DND-41 (cell line): ENCODE measurements at regions not wholly inside any gene's neighbourhood (a gene's known extent, or its start where the extent isn't known, plus 50 kb on each side); places are given as distances from the start of the nearest gene placed in this dataset.

ENCODE experiments used
- ATAC-seq: fragments of 200-7000 bp; cut with Tn5 transposase; 3 replicates; pipeline ENCODE4 v1.9.1; 2021; ENCODE audit warnings: low read depth; ENCODE audit not compliant: insufficient read depth
- DNase-seq: peaks from one replicate; pipeline ENCODE4 v3.0.0-alpha.2; 2020
- H2AFZ ChIP-seq: 2 replicates; pipeline ENCODE4 v1.6.0; 2012; ENCODE audit warnings: low read depth, low read length
- H3K27ac ChIP-seq: 2 replicates; pipeline ENCODE4 v1.5.1; 2012; ENCODE audit warnings: low read length, inconsistent platforms
- H3K27me3 ChIP-seq: fragments of 200-600 bp; sonication (generic); 2 replicates; pipeline ENCODE4 v1.6.0; 2012; ENCODE audit warnings: low read length, mild to moderate bottlenecking, inconsistent platforms; ENCODE audit not compliant: insufficient read depth, poor library complexity
- H3K36me3 ChIP-seq: 2 replicates; pipeline ENCODE4 v1.5.1; 2012; ENCODE audit warnings: low read length, inconsistent platforms; ENCODE audit not compliant: insufficient read depth
- H3K4me1 ChIP-seq: 2 replicates; pipeline ENCODE4 v1.5.1; 2012; ENCODE audit warnings: mild to moderate bottlenecking, low read length; ENCODE audit not compliant: insufficient read depth
- H3K4me2 ChIP-seq: 2 replicates; pipeline ENCODE4 v1.6.0; 2012; ENCODE audit warnings: mild to moderate bottlenecking, moderate library complexity, low read length, inconsistent platforms; ENCODE audit not compliant: insufficient read depth
- H3K4me3 ChIP-seq, 2 experiments: fragments of 200-600 bp in 1 of 2; shearing (Covaris generic) in 1 of 2; 2 replicates each; pipeline ENCODE4 v1.5.1; 2012 to 2016; ENCODE audit warnings: inconsistent platforms in 2 of 2, low read length in 2 of 2, mild to moderate bottlenecking in 2 of 2, low read depth in 1 of 2, moderate library complexity in 1 of 2
- H3K79me2 ChIP-seq: 2 replicates; pipeline ENCODE4 v1.6.0; 2012; ENCODE audit warnings: low read length, inconsistent platforms; ENCODE audit not compliant: insufficient read depth
- H3K9ac ChIP-seq: 2 replicates; pipeline ENCODE4 v1.6.0; 2012; ENCODE audit warnings: low read depth, mild to moderate bottlenecking, inconsistent platforms, low read length, moderate library complexity
- H3K9me3 ChIP-seq: 2 replicates; pipeline ENCODE4 v1.5.1; 2012; ENCODE audit warnings: low read length, moderate library complexity, mild to moderate bottlenecking, inconsistent platforms; ENCODE audit not compliant: insufficient read depth, severe bottlenecking
- H4K20me1 ChIP-seq: 2 replicates; pipeline ENCODE4 v1.6.0; 2012; ENCODE audit warnings: low read length; ENCODE audit not compliant: insufficient read depth
- EZH2 ChIP-seq: IDR thresholded peaks from 3 replicates; pipeline ENCODE4 v1.6.1; 2012; ENCODE audit warnings: borderline replicate concordance, low read depth, mild to moderate bottlenecking, moderate library complexity, low read length, inconsistent platforms; ENCODE audit not compliant: severe bottlenecking
- TF ChIP-seq, protein P1 (sequence below): IDR thresholded peaks from 2 replicates; pipeline ENCODE4 v1.5.1; 2012; ENCODE audit warnings: borderline replicate concordance, low read length, moderate library complexity, mild to moderate bottlenecking; ENCODE audit not compliant: poor library complexity, severe bottlenecking; ENCODE audit errors: extremely low read depth

DNA sequence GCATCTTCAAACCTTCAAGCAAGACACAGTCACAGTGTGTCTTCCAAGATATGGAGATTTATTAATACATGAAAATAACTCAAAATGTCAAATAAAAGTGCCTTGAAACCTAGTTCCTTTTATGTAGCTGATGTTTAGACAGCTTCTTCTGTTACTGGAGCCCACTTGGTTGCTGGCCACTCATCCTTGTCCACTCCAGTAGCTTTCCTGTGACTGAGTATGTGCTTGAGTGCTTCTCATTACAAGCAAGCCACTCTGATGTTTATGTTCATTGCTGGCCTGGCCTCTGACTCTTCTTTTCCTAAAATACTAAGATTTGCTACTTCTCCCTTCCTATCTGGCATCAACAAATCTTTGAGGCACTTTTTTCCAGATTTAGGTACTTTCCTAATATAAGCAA, 545.2 kb upstream of the MAN1A1 start:
- H4K20me1 ChIP-seq, result no peaks in the 10 kb centered on the region
- H2AFZ ChIP-seq, result no peak overlapping the region
- no peak overlapping the region for H3K4me2 ChIP-seq
- TF ChIP-seq, protein P1, sequence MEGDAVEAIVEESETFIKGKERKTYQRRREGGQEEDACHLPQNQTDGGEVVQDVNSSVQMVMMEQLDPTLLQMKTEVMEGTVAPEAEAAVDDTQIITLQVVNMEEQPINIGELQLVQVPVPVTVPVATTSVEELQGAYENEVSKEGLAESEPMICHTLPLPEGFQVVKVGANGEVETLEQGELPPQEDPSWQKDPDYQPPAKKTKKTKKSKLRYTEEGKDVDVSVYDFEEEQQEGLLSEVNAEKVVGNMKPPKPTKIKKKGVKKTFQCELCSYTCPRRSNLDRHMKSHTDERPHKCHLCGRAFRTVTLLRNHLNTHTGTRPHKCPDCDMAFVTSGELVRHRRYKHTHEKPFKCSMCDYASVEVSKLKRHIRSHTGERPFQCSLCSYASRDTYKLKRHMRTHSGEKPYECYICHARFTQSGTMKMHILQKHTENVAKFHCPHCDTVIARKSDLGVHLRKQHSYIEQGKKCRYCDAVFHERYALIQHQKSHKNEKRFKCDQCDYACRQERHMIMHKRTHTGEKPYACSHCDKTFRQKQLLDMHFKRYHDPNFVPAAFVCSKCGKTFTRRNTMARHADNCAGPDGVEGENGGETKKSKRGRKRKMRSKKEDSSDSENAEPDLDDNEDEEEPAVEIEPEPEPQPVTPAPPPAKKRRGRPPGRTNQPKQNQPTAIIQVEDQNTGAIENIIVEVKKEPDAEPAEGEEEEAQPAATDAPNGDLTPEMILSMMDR, result no peak
- TF ChIP-seq EZH2, result no peak
- no peak overlapping the region for H3K9ac ChIP-seq
- DNase-seq, result no peak
- H3K79me2 ChIP-seq, result no peaks in the 10 kb centered on the region
- H3K4me1 ChIP-seq, result no peaks in the 10 kb centered on the region
- no peaks in the 10 kb centered on the region for H3K27me3 ChIP-seq
- H3K9me3 ChIP-seq, result no peaks in the 10 kb centered on the region
- no peak overlapping the region for H3K27ac ChIP-seq
- no peak for ATAC-seq
- H3K36me3 ChIP-seq, result no peaks in the 10 kb centered on the region
- no peak overlapping the region for H3K4me3 ChIP-seq

DNA sequence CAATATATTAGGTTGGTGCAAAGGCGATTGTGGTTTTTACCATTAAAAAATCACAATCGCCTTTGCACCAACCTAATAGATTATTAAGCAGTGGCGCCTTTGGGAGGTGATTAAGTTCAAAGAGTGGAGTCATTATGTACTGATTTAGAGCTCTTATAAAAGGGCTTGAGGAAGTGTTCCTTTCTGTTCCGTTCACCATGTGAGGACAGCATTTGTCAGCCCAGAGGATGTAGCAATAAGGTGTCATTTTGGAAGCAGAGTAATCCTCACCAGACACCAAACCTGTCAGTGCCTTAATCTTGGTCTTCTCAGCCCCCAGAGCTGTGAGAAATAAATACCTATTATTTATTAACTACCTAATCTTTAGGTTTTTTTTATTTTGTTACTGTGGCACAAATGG, 542.1 kb upstream of the MAN1A1 start:
- Histone ChIP-seq H3K9ac (no peak overlapping the region), H3K36me3 (no peaks in the 10 kb centered on the region), H2AFZ (no peak overlapping the region), H3K4me1 (no peaks in the 10 kb centered on the region), H3K27ac (no peak overlapping the region), H4K20me1 (no peaks in the 10 kb centered on the region), H3K4me3 (no peak overlapping the region), H3K9me3 (no peaks in the 10 kb centered on the region), H3K79me2 (no peaks in the 10 kb centered on the region), H3K27me3 (no peaks in the 10 kb centered on the region), H3K4me2 (no peak overlapping the region)
- DNase-seq, result no peak
- TF ChIP-seq, protein P1, result no peak
- TF ChIP-seq EZH2, result no peak
- ATAC-seq, result no peak

DNA sequence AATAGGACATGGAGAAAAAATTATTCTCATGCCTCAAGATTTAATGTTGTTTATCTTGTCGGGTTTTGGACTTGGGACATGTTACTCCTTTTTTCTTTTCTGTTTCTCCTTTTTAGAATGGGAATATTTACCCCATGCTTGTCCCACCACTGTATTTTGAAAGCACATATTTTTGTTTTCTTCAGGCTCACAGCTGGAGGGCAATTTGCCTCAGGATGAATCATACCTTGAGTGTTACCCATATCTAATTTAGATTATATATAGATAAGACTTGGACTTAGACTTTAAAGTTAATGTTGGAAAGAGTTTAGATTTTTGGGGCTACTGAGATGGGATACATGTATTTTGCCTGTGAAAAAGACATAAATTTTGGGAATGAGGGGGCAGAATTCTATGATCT, 541.6 kb upstream of the MAN1A1 start:
- ATAC-seq, result no peak
- Histone ChIP-seq H4K20me1 (no peaks in the 10 kb centered on the region), H2AFZ (no peak overlapping the region), H3K4me2 (no peak overlapping the region), H3K27me3 (no peaks in the 10 kb centered on the region), H3K27ac (no peak overlapping the region), H3K79me2 (no peaks in the 10 kb centered on the region), H3K4me3 (no peak overlapping the region), H3K9ac (no peak overlapping the region), H3K4me1 (no peaks in the 10 kb centered on the region), H3K36me3 (no peaks in the 10 kb centered on the region), H3K9me3 (no peaks in the 10 kb centered on the region)
- no peak for DNase-seq
- TF ChIP-seq, protein P1, result no peak
- TF ChIP-seq EZH2, result no peak

DNA sequence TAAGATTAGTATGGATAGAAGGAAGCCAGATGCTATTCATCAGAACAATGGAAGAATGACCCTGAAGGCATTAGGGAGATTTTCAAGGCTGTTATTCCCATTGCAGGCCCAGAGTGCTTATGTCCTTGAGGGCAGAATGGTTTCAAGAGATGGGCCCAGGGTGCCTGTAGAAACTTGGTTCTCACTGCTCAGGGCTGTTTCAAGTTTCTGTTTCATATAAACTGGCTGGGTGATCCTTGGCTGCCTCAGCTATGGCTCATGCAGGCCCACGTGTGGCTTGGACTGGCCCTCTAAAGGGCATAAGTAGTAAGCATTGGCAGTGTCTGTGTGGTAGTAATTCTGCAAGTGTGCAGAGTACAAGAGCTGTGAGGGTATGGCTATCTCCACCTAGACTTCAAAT, 540.9 kb upstream of the MAN1A1 start:
- no peak overlapping the region for H3K9ac ChIP-seq
- no peaks in the 10 kb centered on the region for H3K79me2 ChIP-seq
- peaks cover 4% of the 10 kb centered on the region for H3K4me1 ChIP-seq
- no peaks in the 10 kb centered on the region for H3K9me3 ChIP-seq
- no peaks in the 10 kb centered on the region for H3K27me3 ChIP-seq
- no peaks in the 10 kb centered on the region for H3K36me3 ChIP-seq
- no peak overlapping the region for H3K4me3 ChIP-seq
- no peak for ATAC-seq
- TF ChIP-seq EZH2, result no peak
- TF ChIP-seq, protein P1, result no peak
- no peak overlapping the region for H3K4me2 ChIP-seq
- no peak overlapping the region for H2AFZ ChIP-seq
- H4K20me1 ChIP-seq, result no peaks in the 10 kb centered on the region
- DNase-seq, result no peak
- H3K27ac ChIP-seq, result no peak overlapping the region
